ENCODE measurements at regions not wholly inside any gene's neighbourhood (a gene's known extent, or its start where the extent isn't known, plus 50 kb on each side); places are given as distances from the start of the nearest gene placed in this dataset.

GRCh38 chr10:131571865-131572264 lies 260.3 kb upstream of the TCERG1L start:
- Histone ChIP-seq H4K20me1 (ENCODE audit: insufficient read depth, low read length) (no peaks in the 10 kb centered on the region), H3K27me3 (ENCODE audit: control insufficient read depth in 2 of 2, insufficient read depth in 2 of 2, low read length in 2 of 2) (no peaks in the 10 kb centered on the region), H2AFZ (ENCODE audit: insufficient read depth, low read depth, low read length, poor library complexity, severe bottlenecking) (no peak overlapping the region), H3K9ac (ENCODE audit: insufficient read depth, low read length, poor library complexity, severe bottlenecking) (no peak overlapping the region), H3K4me2 (replicated peaks; ENCODE audit: extremely low read depth, low read length, poor library complexity, severe bottlenecking) (no peak overlapping the region), H3K4me1 (ENCODE audit: control insufficient read depth in 1 of 2, insufficient read depth in 2 of 2, low read length in 2 of 2) (no peaks in the 10 kb centered on the region), H3K36me3 (replicated peaks in 1 of 2; ENCODE audit: control insufficient read depth in 1 of 2, insufficient read depth in 2 of 2, low read length in 2 of 2) (no peaks in the 10 kb centered on the region), H3K9me3 (replicated peaks in 1 of 2; ENCODE audit: control insufficient read depth in 1 of 2, insufficient read depth in 1 of 2, low read length in 2 of 2) (no peaks in the 10 kb centered on the region), H3K79me2 (ENCODE audit: insufficient read depth, low read length) (no peaks in the 10 kb centered on the region), H3K4me3 (replicated peaks in 1 of 3; ENCODE audit: low read depth in 2 of 3, low read length in 3 of 3) (no peak overlapping the region), H3K27ac (ENCODE audit: low read depth in 1 of 2, low read length in 2 of 2) (no peak overlapping the region)
- Mint-ChIP-seq H3K9me3 (peaks cover 0 to 8% (median 0%) of the 10 kb centered on the region in 7 donors), H3K4me3 (no peak overlapping the region), H3K36me3 (no peaks in the 10 kb centered on the region), H3K4me1 (no peaks in the 10 kb centered on the region), H3K27ac (no peak overlapping the region), H3K27me3 (ENCODE audit: low read depth in 3 of 3) (peaks cover 0 to 8% (median 2%) of the 10 kb centered on the region in 3 donors)
- no peak for DNase-seq
- intact Hi-C loops (cut with micrococcal nuclease) = no loop called here
- TF ChIP-seq CTCF (IDR thresholded peaks at IDR 0.05) = no peak
- WGBS (ENCODE audit: insufficient coverage) = 75% methylated on average over 6 of the region's 8 CpGs

- H3K27me3 Mint-ChIP-seq (ENCODE audit: low read depth in 3 of 3) = peaks cover 0 to 8% (median 0%) of the 10 kb centered on the region in 3 donors
- Histone ChIP-seq H2AFZ (ENCODE audit: insufficient read depth, low read depth, low read length, poor library complexity, severe bottlenecking) (no peak overlapping the region), H4K20me1 (ENCODE audit: insufficient read depth, low read length) (no peaks in the 10 kb centered on the region), H3K4me3 (replicated peaks in 1 of 3; ENCODE audit: low read depth in 2 of 3, low read length in 3 of 3) (no peak overlapping the region), H3K36me3 (replicated peaks in 1 of 2; ENCODE audit: control insufficient read depth in 1 of 2, insufficient read depth in 2 of 2, low read length in 2 of 2) (no peaks in the 10 kb centered on the region), H3K79me2 (ENCODE audit: insufficient read depth, low read length) (no peaks in the 10 kb centered on the region), H3K4me2 (replicated peaks; ENCODE audit: extremely low read depth, low read length, poor library complexity, severe bottlenecking) (no peak overlapping the region), H3K9ac (ENCODE audit: insufficient read depth, low read length, poor library complexity, severe bottlenecking) (no peak overlapping the region), H3K4me1 (ENCODE audit: control insufficient read depth in 1 of 2, insufficient read depth in 2 of 2, low read length in 2 of 2) (no peaks in the 10 kb centered on the region), H3K27me3 (ENCODE audit: control insufficient read depth in 2 of 2, insufficient read depth in 2 of 2, low read length in 2 of 2) (no peaks in the 10 kb centered on the region), H3K9me3 (replicated peaks in 1 of 2; ENCODE audit: control insufficient read depth in 1 of 2, insufficient read depth in 1 of 2, low read length in 2 of 2) (no peaks in the 10 kb centered on the region), H3K27ac (ENCODE audit: low read depth in 1 of 2, low read length in 2 of 2) (no peak overlapping the region)
- H3K4me1 Mint-ChIP-seq = no peaks in the 10 kb centered on the region
- no peak for DNase-seq
- no peak for TF ChIP-seq CTCF (IDR thresholded peaks at IDR 0.05)
- 87% methylated on average over 9 of the region's 11 CpGs for WGBS (ENCODE audit: insufficient coverage)
- no peak overlapping the region for H3K4me3 Mint-ChIP-seq
- no peaks in the 10 kb centered on the region for H3K36me3 Mint-ChIP-seq
- H3K9me3 Mint-ChIP-seq = peaks cover 0 to 5% (median 0%) of the 10 kb centered on the region in 7 donors
- H3K27ac Mint-ChIP-seq = no peak overlapping the region
- intact Hi-C loops (cut with micrococcal nuclease) = no loop called here
Measured at GRCh38 chr10:131573256-131573655, 261.7 kb upstream of the TCERG1L start.

Measured in CD14-positive monocyte (primary cell).